MV-4-11 (cell line): ENCODE measurements at regions not wholly inside any gene's neighbourhood (a gene's known extent, or its start where the extent isn't known, plus 50 kb on each side); places are given as distances from the start of the nearest gene placed in this dataset.
A peak's percentile ranks its signal among the peaks of the same experiment; 100 is the strongest.

Source experiments
- DNase-seq: peaks from one replicate; lab custom pipeline; 2025; lab: John Stamatoyannopoulos, UW

DNA sequence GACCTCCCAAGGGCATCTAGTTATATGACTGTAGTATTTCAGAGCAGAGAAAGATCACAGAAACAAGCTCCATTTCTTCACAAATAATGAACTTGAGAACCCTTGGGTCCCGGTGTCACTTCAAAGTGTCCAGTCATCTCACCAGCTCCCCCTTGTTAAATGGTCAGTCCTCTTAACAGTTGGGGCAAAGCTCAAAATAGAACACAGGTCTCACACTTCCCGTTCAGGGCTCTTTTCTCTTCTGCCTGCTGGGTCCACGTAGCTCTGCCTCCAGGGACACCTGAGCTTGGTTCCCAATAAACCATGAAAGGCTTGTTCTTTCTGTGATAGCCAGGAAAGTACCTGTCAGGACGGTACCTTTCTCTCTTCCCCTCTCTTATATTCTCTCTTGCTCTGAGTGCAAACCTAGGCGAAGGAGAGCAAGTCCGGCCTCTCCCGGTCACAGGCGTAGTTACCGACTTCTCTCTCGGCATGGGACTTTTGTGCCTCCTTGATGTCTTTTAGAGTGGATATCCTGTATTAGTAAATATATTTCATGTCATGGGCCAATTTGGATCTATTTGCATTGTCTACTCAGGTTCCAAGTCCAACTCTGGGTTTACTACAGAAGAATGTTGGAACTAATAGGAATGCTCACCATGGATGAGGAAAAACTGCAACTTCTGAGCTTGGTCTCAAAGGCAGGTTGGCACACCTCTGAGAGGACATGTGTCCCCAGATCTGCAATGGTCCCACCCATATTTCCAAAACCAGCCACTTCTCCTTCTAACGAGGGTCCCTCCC is 118.8 kb upstream of the PARP11 start:
- DNase-seq: no peak

GRCh38 chr12:3990501-3991280 is 117.5 kb upstream of the PARP11 start:
- no peak for DNase-seq

GRCh38 chr12:3989218-3989550 is 116.0 kb upstream of the PARP11 start:
- DNase-seq: no peak

DNA sequence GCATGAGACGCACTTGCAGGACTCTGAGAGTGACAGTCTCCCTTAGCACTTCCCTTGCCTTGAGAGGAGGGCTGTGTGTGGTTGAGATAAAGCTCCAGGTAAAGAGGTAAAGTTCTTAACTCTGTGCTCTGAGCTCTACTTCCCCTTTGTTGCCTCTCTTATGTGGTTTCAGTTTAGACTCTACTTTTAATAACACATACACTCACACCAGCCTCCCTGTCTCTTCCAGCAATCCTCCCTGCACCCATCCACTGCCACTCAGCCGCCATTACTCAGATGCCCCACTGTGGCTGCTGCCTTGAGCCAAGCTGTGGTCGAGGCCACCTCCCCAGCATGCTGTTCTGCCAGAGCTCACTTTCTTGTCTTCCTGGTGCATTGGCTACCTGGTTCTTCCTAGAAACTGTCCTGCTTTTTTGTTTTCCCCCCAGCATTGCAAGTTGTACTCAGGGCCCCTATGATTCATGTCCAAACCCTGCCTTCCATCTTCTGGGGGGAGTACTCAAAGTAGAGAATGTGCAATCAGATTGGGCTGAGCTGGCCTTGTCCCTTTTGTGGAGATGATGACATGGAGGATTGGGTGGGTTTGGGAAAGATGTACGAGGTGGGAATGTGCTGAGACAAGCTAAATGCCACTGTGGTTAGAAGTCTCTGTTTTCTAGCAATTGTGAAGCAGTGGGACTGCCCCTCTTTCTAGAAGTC is 115.5 kb upstream of the PARP11 start:
- peak; percentile 16 for DNase-seq

- no peak for DNase-seq
Measured at GRCh38 chr12:3987571-3987970, 114.4 kb upstream of the PARP11 start.

DNA sequence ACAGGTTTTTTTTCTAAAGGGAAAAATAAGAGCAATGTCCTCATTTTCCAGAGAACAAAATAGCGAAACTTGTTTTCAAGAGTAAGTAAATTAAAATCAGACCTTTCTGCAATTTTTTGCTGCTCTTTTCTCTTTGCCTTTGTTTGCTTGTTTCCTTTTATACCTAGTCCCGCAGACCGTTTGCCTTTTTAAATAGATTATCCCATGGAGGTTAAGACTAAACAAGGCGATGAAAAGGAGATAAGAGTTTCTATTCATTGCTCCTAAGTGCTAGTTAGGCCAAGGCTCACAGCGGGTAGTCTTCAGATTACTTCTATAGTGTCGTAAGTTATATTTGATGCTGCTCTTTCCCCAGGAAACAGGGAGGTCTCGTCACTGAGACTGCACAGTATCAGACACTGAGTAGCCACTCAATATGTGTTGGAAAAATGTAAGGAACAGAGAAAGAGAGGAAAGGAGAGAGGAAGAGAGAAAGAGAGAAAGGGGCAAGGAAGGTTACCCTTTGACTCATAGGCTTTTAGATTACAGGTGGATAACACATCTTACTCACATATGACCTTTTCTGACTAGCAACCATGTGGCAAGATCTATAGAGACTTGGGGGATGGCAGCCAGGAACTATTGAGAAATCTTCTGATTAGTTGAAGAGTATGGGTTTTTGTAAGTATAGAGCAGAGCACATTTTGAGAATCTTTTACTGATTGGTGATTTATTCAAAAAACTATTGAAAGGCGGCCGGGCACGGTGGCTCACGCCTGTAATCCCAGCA is 107.5 kb upstream of the PARP11 start:
- no peak for DNase-seq

DNA sequence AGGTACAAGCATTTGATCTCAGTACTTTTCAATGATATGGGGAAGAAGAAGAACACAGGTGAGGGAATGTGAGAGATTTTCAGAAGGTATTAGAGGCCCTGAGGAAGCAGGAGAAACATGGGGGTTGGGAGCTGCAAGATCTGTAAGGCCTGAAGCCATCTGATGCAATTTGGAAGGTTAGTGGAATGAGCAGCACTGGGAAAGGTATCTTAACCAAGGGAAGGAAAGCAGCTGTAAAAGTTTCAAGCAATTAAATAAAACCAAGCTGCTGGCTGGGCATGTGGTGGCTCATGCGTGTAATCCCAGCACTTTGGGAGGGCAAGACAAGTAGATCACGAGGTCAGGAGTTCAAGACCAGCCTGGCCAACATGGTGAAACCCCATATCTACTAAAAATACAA is 104.4 kb upstream of the PARP11 start:
- no peak for DNase-seq

GRCh38 chr12:3976351-3976938 is 103.2 kb upstream of the PARP11 start:
- no peak for DNase-seq

GRCh38 chr12:3975652-3976051 is 102.5 kb upstream of the PARP11 start:
- no peak for DNase-seq

DNA sequence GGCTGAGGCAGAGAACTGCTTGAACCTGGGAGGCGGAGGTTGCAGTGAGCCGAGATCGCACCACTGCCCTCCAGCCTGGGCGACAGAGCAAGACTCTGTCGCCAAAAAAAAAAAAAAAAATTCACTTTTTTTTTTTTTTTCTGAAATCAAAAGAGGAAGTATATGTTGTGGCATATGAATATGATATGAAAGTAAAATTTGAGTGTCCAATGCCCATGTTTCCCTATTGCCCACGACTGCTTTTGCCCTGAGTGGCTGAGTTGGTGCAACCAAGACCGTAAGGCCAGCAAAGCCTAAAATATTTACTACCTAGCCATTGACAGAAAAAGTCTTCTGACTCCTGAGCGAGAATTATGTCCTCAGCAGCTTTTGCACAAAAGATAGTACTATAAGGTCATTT is 101.7 kb upstream of the PARP11 start:
- DNase-seq: peak; percentile 69

- DNase-seq: peak; percentile 80
Measured at GRCh38 chr12:3973973-3974644, 100.9 kb upstream of the PARP11 start.

DNA sequence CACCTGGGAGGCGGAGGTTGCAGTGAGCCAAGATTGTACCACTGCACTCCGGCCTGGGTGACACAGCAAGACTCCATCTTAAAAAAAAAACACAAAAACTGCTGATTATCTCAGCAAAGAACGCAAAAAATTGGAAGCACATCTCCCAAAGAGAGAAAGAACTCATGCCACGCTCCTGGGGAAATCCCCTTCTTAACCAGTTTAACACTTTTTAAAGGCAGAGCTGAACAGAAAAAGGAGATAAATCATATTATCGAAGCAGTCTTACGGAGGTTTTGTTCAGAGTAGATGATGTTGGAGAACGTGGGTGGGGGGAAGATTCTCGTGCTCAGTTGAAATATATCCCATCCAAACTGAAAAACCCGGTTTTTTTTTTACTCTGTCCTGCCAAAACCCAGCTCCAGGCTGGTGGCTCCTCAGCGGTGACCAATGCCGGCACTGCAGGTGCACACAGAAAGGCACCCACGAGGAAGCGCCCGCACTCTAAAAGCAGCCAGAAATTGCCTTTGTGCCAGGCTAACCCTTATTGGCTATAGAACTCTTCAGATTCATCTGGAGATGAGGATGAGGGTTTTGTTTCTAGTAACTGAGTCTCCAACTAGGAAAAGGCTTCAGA is 100.2 kb upstream of the PARP11 start:
- no peak for DNase-seq

- no peak for DNase-seq
Measured at GRCh38 chr12:3972576-3972975, 99.4 kb upstream of the PARP11 start.

DNA sequence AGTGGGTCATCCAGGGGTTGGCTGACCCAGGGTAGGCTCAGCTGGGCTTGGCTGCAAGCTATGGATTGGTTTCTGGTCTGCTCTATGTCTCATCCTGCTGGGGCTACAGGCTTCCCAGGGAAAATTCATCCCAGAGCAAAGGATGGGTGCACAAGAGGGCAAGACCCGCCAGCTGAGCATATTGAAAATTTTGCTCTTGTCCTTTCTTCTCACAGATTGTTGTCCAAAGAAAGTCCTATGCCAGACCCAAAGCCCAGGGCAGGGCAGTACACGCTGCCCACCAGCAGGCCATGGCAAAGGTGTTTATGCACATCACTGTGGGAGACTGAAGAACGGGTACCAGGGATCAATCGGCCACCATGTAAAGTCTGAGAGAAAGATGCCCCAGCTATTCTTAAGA is 95.3 kb upstream of the PARP11 start:
- no peak for DNase-seq

DNA sequence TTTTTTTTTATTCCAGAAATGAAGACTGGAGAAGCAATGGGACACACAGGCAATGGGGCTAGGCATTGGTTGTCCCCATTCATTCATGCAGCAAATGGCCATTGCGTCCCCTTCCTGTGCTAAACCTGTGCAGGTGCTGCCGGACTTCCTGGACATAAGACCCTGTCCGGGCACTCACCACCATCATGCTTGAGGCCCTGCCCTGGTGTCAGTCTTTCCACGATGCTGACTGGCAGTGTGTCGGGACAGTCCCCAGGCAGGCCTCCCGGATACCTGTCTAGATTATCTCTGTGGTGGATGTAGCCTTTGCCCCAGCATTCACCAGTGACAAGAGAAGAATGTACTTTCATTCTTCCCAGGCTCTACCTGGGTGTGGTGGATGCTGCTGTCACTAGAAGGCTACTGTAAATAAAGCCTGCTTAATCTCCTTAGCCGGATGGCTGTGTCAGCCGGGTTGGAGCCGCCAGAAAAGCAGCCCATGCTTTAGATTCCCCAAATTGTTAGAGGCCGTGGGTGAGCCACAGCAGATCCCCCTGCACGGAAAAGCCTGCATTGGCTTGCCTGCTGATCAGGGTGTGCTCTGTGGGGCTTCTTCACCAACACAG is 94.5 kb upstream of the PARP11 start:
- DNase-seq: no peak

- DNase-seq: no peak
Measured at GRCh38 chr12:3966376-3966775, 93.2 kb upstream of the PARP11 start.

- no peak for DNase-seq
Measured at GRCh38 chr12:3965046-3965445, 91.8 kb upstream of the PARP11 start.

DNA sequence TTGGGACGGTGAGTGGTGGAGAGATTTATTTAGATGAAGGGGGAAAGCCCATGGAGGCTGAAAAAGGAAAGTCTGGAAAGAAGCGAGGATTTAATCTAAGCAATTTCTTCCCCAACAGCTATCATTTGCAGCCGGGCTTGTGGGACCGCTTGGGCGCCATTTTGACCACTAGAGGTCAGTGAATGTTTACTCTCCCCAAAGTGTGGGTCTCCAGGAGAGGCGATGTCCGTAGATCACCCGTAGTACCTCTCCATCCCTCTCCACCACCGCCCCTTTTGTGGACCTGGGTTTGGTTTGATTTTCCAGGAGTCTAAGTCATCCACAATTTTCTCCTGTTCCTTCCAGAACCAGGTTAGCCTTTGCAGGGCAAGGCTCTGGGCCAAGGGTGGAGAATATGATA is 91.2 kb upstream of the PARP11 start:
- DNase-seq: peak; percentile 6

GRCh38 chr12:3962631-3963483 is 89.7 kb upstream of the PARP11 start:
- peak; percentile 45 for DNase-seq
